Right lobe of liver (tissue), 6 donors: ENCODE measurements at regions not wholly inside any gene's neighbourhood (a gene's known extent, or its start where the extent isn't known, plus 50 kb on each side); places are given as distances from the start of the nearest gene placed in this dataset.

ENCODE experiments used
- ATAC-seq, 4 donors: fragments of 200-7000 bp; cut with Tn5 transposase; one replicate each; pipeline ENCODE4 v1.9.1; 2020; ENCODE audit warnings: mild to moderate bottlenecking in 4 of 4, moderate library complexity in 4 of 4
- DNase-seq, 3 donors: peaks; one replicate each; pipeline ENCODE4 v3.0.0-alpha.2; 2020
- H3K27ac ChIP-seq, 3 donors: fragments of 200-600 bp; one replicate each; pipeline ENCODE4 v1.8.0; 2022
- H3K27me3 ChIP-seq, 2 donors: fragments of 200-600 bp; one replicate each; pipeline ENCODE4 v1.8.0; 2022
- H3K36me3 ChIP-seq, 4 donors: fragments of 200-600 bp; sonication (generic) in 1 of 4; one replicate each; pipeline versions ENCODE4 v1.5.1 to v1.8.0; 2017 to 2022; ENCODE audit warnings: control low read depth in 1 of 4
- H3K4me1 ChIP-seq, 4 donors: fragments of 200-600 bp; sonication (generic) in 1 of 4; one replicate each; pipeline versions ENCODE4 v1.5.1 to v1.8.0; 2017 to 2022; ENCODE audit warnings: control low read depth in 1 of 4
- H3K4me3 ChIP-seq, 3 donors: fragments of 200-600 bp; one replicate each; pipeline ENCODE4 v1.8.0; 2022
- H3K9me3 ChIP-seq, 4 donors: fragments of 200-600 bp; sonication (generic) in 1 of 4; one replicate each; pipeline versions ENCODE4 v1.5.1 to v1.8.0; 2017 to 2022; ENCODE audit warnings: control low read depth in 1 of 4
- POLR2A ChIP-seq: fragments of 450-650 bp; IDR thresholded peaks from one replicate; pipeline ENCODE4 v1.6.1; 2017; ENCODE audit warnings: antibody characterized with exemption, mild to moderate bottlenecking
- WGBS: methylation state at CpG from one replicate; pipeline ENCODE4 v1.1.6; 2018; ENCODE audit warnings: low coverage, low lambda C conversion rate; ENCODE audit not compliant: insufficient coverage; ENCODE audit errors: missing lambda C conversion rate; 5-methylcytosine and 5-hydroxymethylcytosine counted together
- intact Hi-C, 2 donors: fragments of 100-400 bp; cut with DNase I; formaldehyde crosslinking; loops; one replicate each; pipeline versions ENCODE4 v1.11.2 to v1.14.1; 2022
- TF ChIP-seq, protein P1 (sequence below), 4 donors: fragments of 200-600 bp in 3 of 4; fragments of 450-650 bp in 1 of 4; IDR thresholded peaks; one replicate each; pipeline versions ENCODE4 v1.5.1 to v1.8.0; 2016 to 2022; ENCODE audit warnings: antibody characterized with exemption in 4 of 4, mild to moderate bottlenecking in 2 of 4
- donor health status: DM: no; HTN: yes; CAD: no.
- donor health status: DM: no; HTN: no; CAD: no.
- donor health status: DM: no; HTN: no; CAD: no.
- donor health status: DM: no; HTN: yes; CAD: no.
- donor health status: DM: no; HTN: yes; CAD: no.

DNA sequence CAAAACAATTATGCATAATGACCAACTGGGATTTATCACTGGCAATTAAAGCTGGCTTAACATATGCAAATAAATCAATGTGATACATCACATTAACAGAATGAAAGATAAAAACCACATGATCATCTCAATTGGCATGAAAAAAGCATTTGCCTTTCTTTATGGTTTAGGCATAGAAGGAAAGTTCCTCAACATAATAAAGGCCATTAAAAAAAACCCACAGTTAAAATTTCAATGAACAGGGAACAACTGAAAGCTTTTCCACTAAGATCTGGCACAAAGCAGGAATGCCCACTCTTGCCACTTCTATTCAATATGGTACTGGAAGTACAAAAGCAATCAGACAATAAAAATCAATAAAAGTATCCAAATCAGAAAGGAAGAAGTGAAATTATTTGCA is 151.2 kb upstream of the CD180 start:
- TF ChIP-seq POLR2A, result no peak
- TF ChIP-seq, protein P1, sequence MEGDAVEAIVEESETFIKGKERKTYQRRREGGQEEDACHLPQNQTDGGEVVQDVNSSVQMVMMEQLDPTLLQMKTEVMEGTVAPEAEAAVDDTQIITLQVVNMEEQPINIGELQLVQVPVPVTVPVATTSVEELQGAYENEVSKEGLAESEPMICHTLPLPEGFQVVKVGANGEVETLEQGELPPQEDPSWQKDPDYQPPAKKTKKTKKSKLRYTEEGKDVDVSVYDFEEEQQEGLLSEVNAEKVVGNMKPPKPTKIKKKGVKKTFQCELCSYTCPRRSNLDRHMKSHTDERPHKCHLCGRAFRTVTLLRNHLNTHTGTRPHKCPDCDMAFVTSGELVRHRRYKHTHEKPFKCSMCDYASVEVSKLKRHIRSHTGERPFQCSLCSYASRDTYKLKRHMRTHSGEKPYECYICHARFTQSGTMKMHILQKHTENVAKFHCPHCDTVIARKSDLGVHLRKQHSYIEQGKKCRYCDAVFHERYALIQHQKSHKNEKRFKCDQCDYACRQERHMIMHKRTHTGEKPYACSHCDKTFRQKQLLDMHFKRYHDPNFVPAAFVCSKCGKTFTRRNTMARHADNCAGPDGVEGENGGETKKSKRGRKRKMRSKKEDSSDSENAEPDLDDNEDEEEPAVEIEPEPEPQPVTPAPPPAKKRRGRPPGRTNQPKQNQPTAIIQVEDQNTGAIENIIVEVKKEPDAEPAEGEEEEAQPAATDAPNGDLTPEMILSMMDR (IDR thresholded peaks at IDR 0.05), result no peak
- DNase-seq (no peak), ATAC-seq (no peak)
- no peak overlapping the region for H3K4me3 ChIP-seq
- H3K36me3 ChIP-seq, result no peaks in the 10 kb centered on the region
- H3K27ac ChIP-seq, result no peak overlapping the region
- no peaks in the 10 kb centered on the region for H3K27me3 ChIP-seq
- no peaks in the 10 kb centered on the region for H3K9me3 ChIP-seq
- intact Hi-C loops, result no loop called here
- H3K4me1 ChIP-seq, result no peaks in the 10 kb centered on the region

GRCh38 chr5:67346611-67347010 is 150.0 kb upstream of the CD180 start:
- Histone ChIP-seq H3K27ac (no peak overlapping the region), H3K9me3 (no peaks in the 10 kb centered on the region), H3K4me3 (no peak overlapping the region), H3K27me3 (no peaks in the 10 kb centered on the region), H3K36me3 (no peaks in the 10 kb centered on the region), H3K4me1 (no peaks in the 10 kb centered on the region)
- ATAC-seq (no peak), DNase-seq (no peak)
- TF ChIP-seq, protein P1 (IDR thresholded peaks at IDR 0.05), result no peak
- TF ChIP-seq POLR2A, result no peak
- WGBS, result 48% methylated on average over 2 of the region's 2 CpGs
- intact Hi-C loops, result no loop called here

DNA sequence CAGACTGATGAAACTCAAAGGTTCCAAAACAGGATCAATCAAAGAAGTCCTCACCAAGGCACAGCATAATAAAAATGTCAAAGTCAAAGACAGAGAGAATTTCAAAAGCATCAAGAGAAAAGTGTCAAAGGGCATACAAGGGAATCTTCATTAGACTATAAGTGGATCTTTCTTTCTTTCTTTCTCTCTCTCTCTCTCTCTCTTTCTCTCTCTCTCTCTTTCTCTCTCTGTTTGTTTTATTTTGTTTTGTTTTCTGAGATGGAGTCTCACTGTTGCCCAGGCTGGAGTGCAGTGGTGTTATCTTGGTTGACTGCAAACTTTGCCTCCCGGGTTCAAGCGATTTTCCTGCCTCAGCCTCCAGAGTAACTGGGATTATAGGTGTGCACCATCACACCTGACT is 148.3 kb upstream of the CD180 start:
- 100% methylated on average over 2 of the region's 2 CpGs for WGBS
- ATAC-seq (no peak), DNase-seq (no peak)
- no peaks in the 10 kb centered on the region for H3K36me3 ChIP-seq
- no peak overlapping the region for H3K27ac ChIP-seq
- H3K4me3 ChIP-seq, result no peak overlapping the region
- H3K27me3 ChIP-seq, result no peaks in the 10 kb centered on the region
- TF ChIP-seq, protein P1 (IDR thresholded peaks at IDR 0.05), result no peak
- no peak for TF ChIP-seq POLR2A
- H3K4me1 ChIP-seq, result no peaks in the 10 kb centered on the region
- no peaks in the 10 kb centered on the region for H3K9me3 ChIP-seq
- intact Hi-C loops, result loop anchor here in 1 of 2 donors (5.0 kb wide), 1 partner anchor 102 kb away; no protein-coding TSS in a partner anchor

GRCh38 chr5:67343835-67344234 is 147.2 kb upstream of the CD180 start:
- no peak for DNase-seq

More at GRCh38 chr5:67343835-67344234, 147.2 kb upstream of the CD180 start:
- 67% methylated on average over 1 of the region's 5 CpGs for WGBS
- no peaks in the 10 kb centered on the region for H3K9me3 ChIP-seq
- H3K27ac ChIP-seq, result no peak overlapping the region
- no peaks in the 10 kb centered on the region for H3K27me3 ChIP-seq
- ATAC-seq, result no peak
- intact Hi-C loops, result loop anchor here in 1 of 2 donors (5.0 kb wide), 1 partner anchor 103 kb away; no protein-coding TSS in a partner anchor
- H3K4me1 ChIP-seq, result no peaks in the 10 kb centered on the region
- no peaks in the 10 kb centered on the region for H3K36me3 ChIP-seq
- no peak for TF ChIP-seq POLR2A
- TF ChIP-seq, protein P1 (IDR thresholded peaks at IDR 0.05), result no peak
- H3K4me3 ChIP-seq, result no peak overlapping the region
